Esophagus squamous epithelium (tissue), 4 donors: ENCODE measurements at regions not wholly inside any gene's neighbourhood (a gene's known extent, or its start where the extent isn't known, plus 50 kb on each side); places are given as distances from the start of the nearest gene placed in this dataset.

Experiments used
- CTCF ChIP-seq, 6 experiments: fragments of 450-650 bp in 4 of 6; fragments of 200-600 bp in 2 of 6; sonication (generic) in 2 of 6; IDR thresholded peaks; one replicate each; pipeline ENCODE4 v1.5.1; 2016 to 2019; ENCODE audit warnings: antibody characterized with exemption in 6 of 6, mild to moderate bottlenecking in 4 of 6, moderate library complexity in 4 of 6
- POLR2A ChIP-seq, 4 donors: fragments of 450-650 bp; IDR thresholded peaks; one replicate each; pipeline ENCODE4 v1.6.1; 2017; ENCODE audit warnings: antibody characterized with exemption in 4 of 4, mild to moderate bottlenecking in 4 of 4, moderate library complexity in 3 of 4

GRCh38 chr14:104404922-104405321, 174.6 kb upstream of the C14orf180 start:
- TF ChIP-seq POLR2A (IDR thresholded peaks at IDR 0.05) (no peak), CTCF (IDR thresholded peaks at IDR 0.05) (no peak)
